HEK293 (cell line): ENCODE measurements at regions not wholly inside any gene's neighbourhood (a gene's known extent, or its start where the extent isn't known, plus 50 kb on each side); places are given as distances from the start of the nearest gene placed in this dataset.

Experiments
- CTCF ChIA-PET: fragments of 350-600 bp; formaldehyde crosslinking; extraction: SDS; loops from one replicate; lab custom pipeline; 2021; ENCODE audit warnings: antibody characterized with exemption; lab: Yijun Ruan, JAX
- POLR2A ChIA-PET: fragments of 300-600 bp; formaldehyde crosslinking; extraction: SDS; loops from one replicate; lab custom pipeline; 2020; ENCODE audit warnings: antibody characterized with exemption, inconsistent platforms; lab: Yijun Ruan, JAX
- H3K27ac ChIP-seq: fragments of 200-500 bp; sonication (Bioruptor generic); 2 replicates; pipeline ENCODE4 v1.5.1; 2014; ENCODE audit warnings: low read depth, low read length, control low read depth, inconsistent platforms; ENCODE audit errors: extremely low read depth
- H3K36me3 ChIP-seq, 2 experiments: fragments of 200-500 bp in 1 of 2; sonication (Bioruptor generic) in 1 of 2; 1 replicate in 1 of 2; 2 replicates in 1 of 2; pipeline ENCODE4 v1.5.1; 2014 to 2017; ENCODE audit warnings: inconsistent platforms in 2 of 2, low read length in 2 of 2; ENCODE audit not compliant: control insufficient read depth in 2 of 2, insufficient read depth in 1 of 2
- H3K4me1 ChIP-seq: fragments of 200-500 bp; sonication (Bioruptor generic); 2 replicates; pipeline ENCODE4 v1.5.1; 2014; ENCODE audit warnings: mild to moderate bottlenecking, low read length, inconsistent platforms; ENCODE audit not compliant: control insufficient read depth, insufficient read depth
- H3K4me3 ChIP-seq: 2 replicates; pipeline ENCODE4 v1.5.1; 2011; ENCODE audit warnings: low read depth, mild to moderate bottlenecking, control low read depth, low read length, moderate library complexity
- H3K9me3 ChIP-seq: fragments of 200-500 bp; sonication (Bioruptor generic); 2 replicates; pipeline ENCODE4 v1.5.1; 2014; ENCODE audit warnings: low read depth, low read length, inconsistent platforms; ENCODE audit not compliant: control insufficient read depth, insufficient read depth
- GFI1B ChIP-seq: fragments of 450-650 bp; formaldehyde crosslinking; IDR thresholded peaks from 2 replicates; pipeline ENCODE4 v1.5.1; 2016; ENCODE audit warnings: missing biosample characterization, missing genetic modification characterization
- HIC1 ChIP-seq: fragments of 450-650 bp; formaldehyde crosslinking; IDR thresholded peaks from 2 replicates; pipeline ENCODE4 v1.5.1; 2016; ENCODE audit warnings: missing biosample characterization, missing genetic modification characterization
- INSM2 ChIP-seq: fragments of 450-650 bp; formaldehyde crosslinking; IDR thresholded peaks from 2 replicates; pipeline ENCODE4 v1.5.1; 2016; ENCODE audit warnings: missing biosample characterization, missing genetic modification characterization
- KLF9 ChIP-seq: fragments of 450-650 bp; formaldehyde crosslinking; IDR thresholded peaks from 2 replicates; pipeline ENCODE4 v1.5.1; 2016; ENCODE audit warnings: missing biosample characterization, missing genetic modification characterization, low read depth
- SP3 ChIP-seq: fragments of 450-650 bp; formaldehyde crosslinking; IDR thresholded peaks from 2 replicates; pipeline ENCODE4 v1.5.1; 2016; ENCODE audit warnings: missing biosample characterization, missing genetic modification characterization
- ZNF140 ChIP-seq: fragments of 450-650 bp; formaldehyde crosslinking; IDR thresholded peaks from 2 replicates; pipeline ENCODE4 v1.5.1; 2016; ENCODE audit warnings: missing biosample characterization, missing genetic modification characterization
- ZNF169 ChIP-seq: fragments of 450-650 bp; formaldehyde crosslinking; IDR thresholded peaks from 2 replicates; pipeline ENCODE4 v1.5.1; 2016; ENCODE audit warnings: missing biosample characterization, missing genetic modification characterization
- ZNF175 ChIP-seq: fragments of 450-650 bp; formaldehyde crosslinking; IDR thresholded peaks from 2 replicates; pipeline ENCODE4 v1.5.1; 2016; ENCODE audit warnings: missing biosample characterization, missing genetic modification characterization
- ZNF184 ChIP-seq: fragments of 450-650 bp; IDR thresholded peaks from 2 replicates; pipeline ENCODE4 v1.5.1; 2018; ENCODE audit warnings: missing biosample characterization, mild to moderate bottlenecking, missing genetic modification characterization
- ZNF211 ChIP-seq: fragments of 450-650 bp; formaldehyde crosslinking; IDR thresholded peaks from 2 replicates; pipeline ENCODE4 v1.5.1; 2016; ENCODE audit warnings: low read depth, missing biosample characterization, missing genetic modification characterization
- ZNF26 ChIP-seq: fragments of 450-650 bp; formaldehyde crosslinking; IDR thresholded peaks from 2 replicates; pipeline ENCODE4 v1.5.1; 2016; ENCODE audit warnings: missing biosample characterization, missing genetic modification characterization
- ZNF280C ChIP-seq: fragments of 450-650 bp; formaldehyde crosslinking; IDR thresholded peaks from 2 replicates; pipeline ENCODE4 v1.5.1; 2016; ENCODE audit warnings: missing biosample characterization, missing genetic modification characterization
- ZNF37A ChIP-seq: fragments of 450-650 bp; IDR thresholded peaks from 2 replicates; pipeline ENCODE4 v1.5.1; 2018; ENCODE audit warnings: missing biosample characterization, missing genetic modification characterization
- ZNF391 ChIP-seq: fragments of 450-650 bp; formaldehyde crosslinking; IDR thresholded peaks from 2 replicates; pipeline ENCODE4 v1.5.1; 2016; ENCODE audit warnings: low read depth, missing biosample characterization, missing genetic modification characterization, borderline replicate concordance
- ZNF48 ChIP-seq: fragments of 450-650 bp; formaldehyde crosslinking; IDR thresholded peaks from 2 replicates; pipeline ENCODE4 v1.5.1; 2016; ENCODE audit warnings: missing biosample characterization, missing genetic modification characterization
- ZNF529 ChIP-seq: fragments of 450-650 bp; formaldehyde crosslinking; IDR thresholded peaks from 2 replicates; pipeline ENCODE4 v1.5.1; 2017; ENCODE audit warnings: missing genetic modification characterization, missing biosample characterization; ENCODE audit not compliant: insufficient replicate concordance

- Histone ChIP-seq H3K4me1 (no peaks in the 10 kb centered on the region), H3K27ac (no peak overlapping the region), H3K4me3 (no peak overlapping the region), H3K9me3 (no peaks in the 10 kb centered on the region), H3K36me3 (no peaks in the 10 kb centered on the region)
- peak; percentile 95 for TF ChIP-seq ZNF26 (tag by site-specific recombination)
- TF ChIP-seq HIC1 (tag by site-specific recombination) = no peak
- POLR2A ChIA-PET = no interaction called here
- CTCF ChIA-PET = interaction anchor here (0.7 to 1.1 kb wide), 2 partner anchors 23 to 152 kb away, joined by 4 read pairs; no protein-coding TSS in a partner anchor
These were observed 66.7 kb upstream of the PDK4 start for GRCh38 chr7:95662987-95663386.

- no peaks in the 10 kb centered on the region for H3K4me1 ChIP-seq
- CTCF ChIA-PET = no interaction called here
- POLR2A ChIA-PET = no interaction called here
- H3K4me3 ChIP-seq = no peak overlapping the region
- no peaks in the 10 kb centered on the region for H3K9me3 ChIP-seq
- no peak for TF ChIP-seq ZNF391
- no peak for TF ChIP-seq ZNF175 (tag by site-specific recombination)
- no peak for TF ChIP-seq ZNF37A
- TF ChIP-seq ZNF48 (tag by site-specific recombination) = no peak
- no peak for TF ChIP-seq INSM2 (tag by site-specific recombination)
- TF ChIP-seq SP3 (tag by site-specific recombination) = no peak
- TF ChIP-seq ZNF140 (tag by site-specific recombination) = no peak
- TF ChIP-seq ZNF529 (tag by site-specific recombination) = no peak
- TF ChIP-seq ZNF211 (tag by site-specific recombination) = no peak
- no peak for TF ChIP-seq ZNF169
- no peak for TF ChIP-seq ZNF184 (tag by site-specific recombination)
- TF ChIP-seq ZNF26 (tag by site-specific recombination) = no peak
- TF ChIP-seq KLF9 = no peak
- no peak for TF ChIP-seq ZNF280C
- no peak for TF ChIP-seq GFI1B
- no peaks in the 10 kb centered on the region for H3K36me3 ChIP-seq
- no peak overlapping the region for H3K27ac ChIP-seq
These were observed 63.7 kb upstream of the PDK4 start for GRCh38 chr7:95660023-95660434.
